ENCODE measurements at regions not wholly inside any gene's neighbourhood (a gene's known extent, or its start where the extent isn't known, plus 50 kb on each side); places are given as distances from the start of the nearest gene placed in this dataset.

GRCh38 chr18:39752351-39752750 lies 2186.8 kb upstream of the CELF4 start:
- Histone ChIP-seq H3K36me3 (ENCODE audit: control insufficient read depth, low read length) (no peaks in the 10 kb centered on the region), H3K4me2 (ENCODE audit: low read length) (no peak overlapping the region), H3K27ac (ENCODE audit: low read depth, low read length) (no peak overlapping the region), H3K9me2 (replicated peaks; ENCODE audit: control insufficient read depth, low read length) (no peaks in the 10 kb centered on the region), H4K20me1 (ENCODE audit: control insufficient read depth, insufficient read depth, low read depth, low read length) (no peaks in the 10 kb centered on the region), H3K4me1 (ENCODE audit: control insufficient read depth, low read length) (no peaks in the 10 kb centered on the region), H3K9me3 (ENCODE audit: control insufficient read depth, insufficient read depth, low read length) (peaks cover 4% of the 10 kb centered on the region; the same call in 1 of the 2 replicates), H3F3A (ENCODE audit: control insufficient read depth, insufficient read depth) (no peaks in the 10 kb centered on the region), H3K4me3 (ENCODE audit: low read length) (no peak overlapping the region), H3K27me3 (ENCODE audit: control insufficient read depth, low read length) (no peaks in the 10 kb centered on the region), H3K79me2 (ENCODE audit: control insufficient read depth, low read length) (no peaks in the 10 kb centered on the region)
- TF ChIP-seq CTCF (IDR thresholded peaks at IDR 0.05; ENCODE audit: low read depth, low read length, poor library complexity, severe bottlenecking), result no peak
- no peak for TF ChIP-seq EZH2phosphoT487 (IDR thresholded peaks at IDR 0.05; ENCODE audit: borderline replicate concordance, low read length)

- Histone ChIP-seq H3K9me3 (ENCODE audit: control insufficient read depth, insufficient read depth, low read length) (peaks cover 4% of the 10 kb centered on the region; the same call in 1 of the 2 replicates), H3K36me3 (ENCODE audit: control insufficient read depth, low read length) (no peaks in the 10 kb centered on the region), H4K20me1 (ENCODE audit: control insufficient read depth, insufficient read depth, low read depth, low read length) (no peaks in the 10 kb centered on the region), H3F3A (ENCODE audit: control insufficient read depth, insufficient read depth) (no peaks in the 10 kb centered on the region), H3K4me3 (ENCODE audit: low read length) (no peak overlapping the region), H3K27me3 (ENCODE audit: control insufficient read depth, low read length) (no peaks in the 10 kb centered on the region), H3K4me1 (ENCODE audit: control insufficient read depth, low read length) (no peaks in the 10 kb centered on the region), H3K79me2 (ENCODE audit: control insufficient read depth, low read length) (no peaks in the 10 kb centered on the region), H3K4me2 (ENCODE audit: low read length) (no peak overlapping the region), H3K27ac (ENCODE audit: low read depth, low read length) (no peak overlapping the region), H3K9me2 (replicated peaks; ENCODE audit: control insufficient read depth, low read length) (no peaks in the 10 kb centered on the region)
- TF ChIP-seq EZH2phosphoT487 (IDR thresholded peaks at IDR 0.05; ENCODE audit: borderline replicate concordance, low read length) (no peak), CTCF (IDR thresholded peaks at IDR 0.05; ENCODE audit: low read depth, low read length, poor library complexity, severe bottlenecking) (no peak)
Measured at GRCh38 chr18:39751921-39752320, 2186.3 kb upstream of the CELF4 start.

- Histone ChIP-seq H3K27ac (ENCODE audit: low read depth, low read length) (no peak overlapping the region), H3K79me2 (ENCODE audit: control insufficient read depth, low read length) (no peaks in the 10 kb centered on the region), H3K9me2 (replicated peaks; ENCODE audit: control insufficient read depth, low read length) (no peaks in the 10 kb centered on the region), H3K4me2 (ENCODE audit: low read length) (no peak overlapping the region), H3K27me3 (ENCODE audit: control insufficient read depth, low read length) (no peaks in the 10 kb centered on the region), H3F3A (ENCODE audit: control insufficient read depth, insufficient read depth) (no peaks in the 10 kb centered on the region), H3K9me3 (ENCODE audit: control insufficient read depth, insufficient read depth, low read length) (peaks cover 4% of the 10 kb centered on the region; the same call in 1 of the 2 replicates), H3K36me3 (ENCODE audit: control insufficient read depth, low read length) (no peaks in the 10 kb centered on the region), H3K4me3 (ENCODE audit: low read length) (no peak overlapping the region), H3K4me1 (ENCODE audit: control insufficient read depth, low read length) (no peaks in the 10 kb centered on the region), H4K20me1 (ENCODE audit: control insufficient read depth, insufficient read depth, low read depth, low read length) (no peaks in the 10 kb centered on the region)
- TF ChIP-seq CTCF (IDR thresholded peaks at IDR 0.05; ENCODE audit: low read depth, low read length, poor library complexity, severe bottlenecking) (no peak), EZH2phosphoT487 (IDR thresholded peaks at IDR 0.05; ENCODE audit: borderline replicate concordance, low read length) (no peak)
Measured at GRCh38 chr18:39751161-39751560, 2185.6 kb upstream of the CELF4 start.

Measured in DOHH2 (cell line).